DOHH2 (cell line): ENCODE measurements at regions not wholly inside any gene's neighbourhood (a gene's known extent, or its start where the extent isn't known, plus 50 kb on each side); places are given as distances from the start of the nearest gene placed in this dataset.

Experiments used
- CTCF ChIP-seq: fragments of 200-600 bp; sonication (generic); IDR thresholded peaks from one replicate; pipeline ENCODE4 v1.5.1; 2014; ENCODE audit warnings: antibody characterized with exemption, mild to moderate bottlenecking, low read depth, low read length; ENCODE audit not compliant: poor library complexity, severe bottlenecking
- EZH2phosphoT487 ChIP-seq: fragments of 200-600 bp; sonication (generic); IDR thresholded peaks from 2 replicates; pipeline ENCODE4 v1.6.1; 2017; ENCODE audit warnings: borderline replicate concordance, mild to moderate bottlenecking, antibody characterized with exemption, low read length, moderate library complexity, mixed read lengths

- no peak for TF ChIP-seq EZH2phosphoT487
- TF ChIP-seq CTCF = no peak
These were observed 434.9 kb upstream of the GALNTL6 start for GRCh38 chr4:171378323-171378722.
